ENCODE measurements at regions not wholly inside any gene's neighbourhood (a gene's known extent, or its start where the extent isn't known, plus 50 kb on each side); places are given as distances from the start of the nearest gene placed in this dataset.

GRCh38 chr12:115382681-115383080 is 698.7 kb upstream of the TBX3 start:
- no peaks in the 10 kb centered on the region for H3K36me3 ChIP-seq
- DNase-seq = no peak
- no peaks in the 10 kb centered on the region for H3K27me3 ChIP-seq
- H3K4me1 ChIP-seq = no peaks in the 10 kb centered on the region
- no peaks in the 10 kb centered on the region for H3K9me3 ChIP-seq
- no peak overlapping the region for H3K27ac ChIP-seq
- no peak overlapping the region for H3K4me3 ChIP-seq
- TF ChIP-seq CTCF (IDR thresholded peaks at IDR 0.05) = no peak
- TF ChIP-seq POLR2A (IDR thresholded peaks at IDR 0.05) = no peak

GRCh38 chr12:115380546-115381120 is 696.7 kb upstream of the TBX3 start:
- Histone ChIP-seq H3K9me3 (no peaks in the 10 kb centered on the region), H3K27me3 (no peaks in the 10 kb centered on the region), H3K27ac (no peak overlapping the region), H3K4me3 (no peak overlapping the region), H3K36me3 (no peaks in the 10 kb centered on the region), H3K4me1 (no peaks in the 10 kb centered on the region)
- TF ChIP-seq CTCF (IDR thresholded peaks at IDR 0.05) (no peak), POLR2A (IDR thresholded peaks at IDR 0.05) (no peak)
- no peak for DNase-seq

- no peaks in the 10 kb centered on the region for H3K9me3 ChIP-seq
- no peak overlapping the region for H3K4me3 ChIP-seq
- TF ChIP-seq CTCF (IDR thresholded peaks at IDR 0.05) (no peak), POLR2A (IDR thresholded peaks at IDR 0.05) (no peak)
- no peaks in the 10 kb centered on the region for H3K27me3 ChIP-seq
- DNase-seq = no peak
- H3K4me1 ChIP-seq = no peaks in the 10 kb centered on the region
- no peaks in the 10 kb centered on the region for H3K36me3 ChIP-seq
- H3K27ac ChIP-seq = no peak overlapping the region
Measured at GRCh38 chr12:115378291-115378690, 694.3 kb upstream of the TBX3 start.

- H3K27ac ChIP-seq = no peak overlapping the region
- no peak for DNase-seq
- no peaks in the 10 kb centered on the region for H3K27me3 ChIP-seq
- H3K4me3 ChIP-seq = no peak overlapping the region
- no peaks in the 10 kb centered on the region for H3K9me3 ChIP-seq
- H3K4me1 ChIP-seq = no peaks in the 10 kb centered on the region
- H3K36me3 ChIP-seq = no peaks in the 10 kb centered on the region
- no peak for TF ChIP-seq CTCF (IDR thresholded peaks at IDR 0.05)
- TF ChIP-seq POLR2A (IDR thresholded peaks at IDR 0.05) = no peak
Measured at GRCh38 chr12:115377779-115378178, 693.8 kb upstream of the TBX3 start.

- Histone ChIP-seq H3K36me3 (no peaks in the 10 kb centered on the region), H3K9me3 (no peaks in the 10 kb centered on the region), H3K4me3 (no peak overlapping the region), H3K4me1 (no peaks in the 10 kb centered on the region), H3K27ac (no peak overlapping the region), H3K27me3 (no peaks in the 10 kb centered on the region)
- DNase-seq = no peak
- TF ChIP-seq POLR2A (IDR thresholded peaks at IDR 0.05) (no peak), CTCF (IDR thresholded peaks at IDR 0.05) (no peak)
Measured at GRCh38 chr12:115377230-115377629, 693.3 kb upstream of the TBX3 start.

Measured in Peyer's patch (tissue), 4 donors.